ENCODE measurements at regions not wholly inside any gene's neighbourhood (a gene's known extent, or its start where the extent isn't known, plus 50 kb on each side); places are given as distances from the start of the nearest gene placed in this dataset.

- TF ChIP-seq ZNF600 (tag by site-specific recombination; IDR thresholded peaks at IDR 0.05) (no peak), ZNF76 (tag by site-specific recombination; IDR thresholded peaks at IDR 0.05; ENCODE audit: borderline replicate concordance, low read depth) (no peak), BCL11B (tag by site-specific recombination; IDR thresholded peaks at IDR 0.05; ENCODE audit: low read depth) (no peak), SP3 (tag by site-specific recombination; IDR thresholded peaks at IDR 0.05) (no peak), ZBTB21 (tag by site-specific recombination; IDR thresholded peaks at IDR 0.05) (no peak), ZBTB26 (tag by site-specific recombination; optimal IDR thresholded peaks at IDR 0.05) (no peak), CTCF (tag by site-specific recombination; IDR thresholded peaks at IDR 0.05) (no peak), ZNF596 (tag by site-specific recombination; IDR thresholded peaks at IDR 0.05) (no peak), ZNF530 (tag by site-specific recombination; IDR thresholded peaks at IDR 0.05; ENCODE audit: low read depth) (no peak), ZNF433 (tag by site-specific recombination; IDR thresholded peaks at IDR 0.05; ENCODE audit: low read depth) (no peak), SP7 (tag by site-specific recombination; IDR thresholded peaks at IDR 0.05) (no peak), ZBTB20 (tag by site-specific recombination; IDR thresholded peaks at IDR 0.05) (no peak), ZNF776 (tag by site-specific recombination; IDR thresholded peaks at IDR 0.05; ENCODE audit: borderline replicate concordance) (no peak)
Observed at GRCh38 chr2:78896536-78896935, 129.0 kb upstream of the REG3G start.

Data from HEK293 (cell line).